ENCODE measurements at regions not wholly inside any gene's neighbourhood (a gene's known extent, or its start where the extent isn't known, plus 50 kb on each side); places are given as distances from the start of the nearest gene placed in this dataset.
"Not testable (repeated sequence)": the region's sequence is repeated elsewhere in the genome, so short reads cannot be mapped to it uniquely, and the experiment has no call there.

GRCh38 chr14:105630935-105631779, 104.8 kb downstream of the TMEM121 start:
- TF ChIP-seq EZH2phosphoT487 (IDR thresholded peaks at IDR 0.05; ENCODE audit: borderline replicate concordance, low read length); CTCF (IDR thresholded peaks at IDR 0.05; ENCODE audit: low read depth, low read length, poor library complexity, severe bottlenecking): not testable (repeated sequence)

Data from DOHH2 (cell line).